CD14-positive monocyte (primary cell): ENCODE measurements at regions not wholly inside any gene's neighbourhood (a gene's known extent, or its start where the extent isn't known, plus 50 kb on each side); places are given as distances from the start of the nearest gene placed in this dataset.

Experiments
- DNase-seq, 3 donors: peaks; one replicate each; pipeline ENCODE4 v3.0.0-alpha.2; 2011 to 2022
- H2AFZ ChIP-seq: 2 replicates; pipeline ENCODE4 v1.6.0; 2012; ENCODE audit warnings: mild to moderate bottlenecking, low read depth, low read length, inconsistent platforms; ENCODE audit not compliant: insufficient read depth, poor library complexity, severe bottlenecking
- H3K27ac ChIP-seq, 2 donors: 1 replicate in 1 of 2; 2 replicates in 1 of 2; pipeline ENCODE4 v1.5.1; 2012 to 2013; ENCODE audit warnings: low read length in 2 of 2, control low read depth in 1 of 2, inconsistent platforms in 1 of 2, low read depth in 1 of 2, mild to moderate bottlenecking in 1 of 2
- H3K27me3 ChIP-seq, 2 donors: one replicate each; pipeline versions ENCODE4 v1.6.0 to v1.6.1; 2011 to 2013; ENCODE audit warnings: low read length in 2 of 2; ENCODE audit not compliant: control insufficient read depth in 2 of 2, insufficient read depth in 2 of 2
- H3K36me3 ChIP-seq, 2 donors: replicated peaks in 1 of 2; 1 replicate in 1 of 2; 2 replicates in 1 of 2; pipeline versions ENCODE4 v1.5.1 to v1.6.1; 2012 to 2013; ENCODE audit warnings: low read length in 2 of 2, control low read depth in 1 of 2, inconsistent platforms in 1 of 2, mild to moderate bottlenecking in 1 of 2; ENCODE audit not compliant: insufficient read depth in 2 of 2, control insufficient read depth in 1 of 2
- H3K4me1 ChIP-seq, 2 donors: 1 replicate in 1 of 2; 2 replicates in 1 of 2; pipeline versions ENCODE4 v1.5.1 to v1.6.1; 2012 to 2013; ENCODE audit warnings: low read length in 2 of 2, control low read depth in 1 of 2, inconsistent platforms in 1 of 2, mild to moderate bottlenecking in 1 of 2, moderate library complexity in 1 of 2; ENCODE audit not compliant: insufficient read depth in 2 of 2, control insufficient read depth in 1 of 2
- H3K4me2 ChIP-seq: replicated peaks from 2 replicates; pipeline ENCODE3; 2012; ENCODE audit warnings: low read length, moderate library complexity, mild to moderate bottlenecking; ENCODE audit not compliant: poor library complexity, severe bottlenecking; ENCODE audit errors: extremely low read depth
- H3K4me3 ChIP-seq, 3 experiments: fragments of 200-600 bp in 1 of 3; sonication (generic) in 1 of 3; replicated peaks in 1 of 3; 1 replicate in 2 of 3; 2 replicates in 1 of 3; pipeline ENCODE4 v1.5.1; 2011 to 2013; ENCODE audit warnings: low read length in 3 of 3, mild to moderate bottlenecking in 3 of 3, control low read depth in 2 of 3, low read depth in 2 of 3, inconsistent platforms in 1 of 3, moderate library complexity in 1 of 3
- H3K79me2 ChIP-seq: 2 replicates; pipeline ENCODE4 v1.6.0; 2012; ENCODE audit warnings: mild to moderate bottlenecking, control low read depth, inconsistent platforms, low read length, moderate library complexity; ENCODE audit not compliant: insufficient read depth
- H3K9ac ChIP-seq: 2 replicates; pipeline ENCODE4 v1.6.0; 2017; ENCODE audit warnings: low read length, mild to moderate bottlenecking; ENCODE audit not compliant: insufficient read depth, poor library complexity, severe bottlenecking
- H3K9me3 ChIP-seq, 2 donors: replicated peaks in 1 of 2; 1 replicate in 1 of 2; 2 replicates in 1 of 2; pipeline versions ENCODE4 v1.5.1 to v1.6.1; 2012 to 2013; ENCODE audit warnings: low read length in 2 of 2, control low read depth in 1 of 2; ENCODE audit not compliant: control insufficient read depth in 1 of 2, insufficient read depth in 1 of 2
- H4K20me1 ChIP-seq: 2 replicates; pipeline ENCODE4 v1.6.0; 2012; ENCODE audit warnings: mild to moderate bottlenecking, low read length, control low read depth, moderate library complexity; ENCODE audit not compliant: insufficient read depth
- H3K27ac Mint-ChIP-seq, 7 donors: one replicate each; pipeline ENCODE4 v1.8.0; 2020; ENCODE audit warnings: mild to moderate bottlenecking in 7 of 7, mixed read lengths in 7 of 7, moderate library complexity in 6 of 7, inconsistent platforms in 2 of 7
- H3K27me3 Mint-ChIP-seq, 3 donors: one replicate each; pipeline ENCODE4 v1.8.0; 2021 to 2022; ENCODE audit warnings: low read depth in 3 of 3, mild to moderate bottlenecking in 3 of 3, mixed read lengths in 3 of 3, moderate library complexity in 3 of 3, inconsistent platforms in 1 of 3
- H3K36me3 Mint-ChIP-seq, 2 donors: one replicate each; pipeline ENCODE4 v1.8.0; 2020; ENCODE audit warnings: mixed read lengths in 2 of 2, inconsistent platforms in 1 of 2, mild to moderate bottlenecking in 1 of 2
- H3K4me1 Mint-ChIP-seq: one replicate; pipeline ENCODE4 v1.8.0; 2020; ENCODE audit warnings: mild to moderate bottlenecking, mixed read lengths
- H3K4me3 Mint-ChIP-seq, 2 donors: one replicate each; pipeline ENCODE4 v1.8.0; 2020; ENCODE audit warnings: mild to moderate bottlenecking in 2 of 2, mixed read lengths in 2 of 2, moderate library complexity in 1 of 2
- H3K9me3 Mint-ChIP-seq, 7 donors: one replicate each; pipeline ENCODE4 v1.8.0; 2020 to 2022; ENCODE audit warnings: mixed read lengths in 7 of 7, mild to moderate bottlenecking in 6 of 7, moderate library complexity in 6 of 7, inconsistent platforms in 2 of 7
- WGBS: methylation state at CpG from one replicate; pipeline ENCODE4 v1.1.5; 2013; ENCODE audit warnings: missing lambda C conversion rate; ENCODE audit not compliant: insufficient coverage; 5-methylcytosine and 5-hydroxymethylcytosine counted together
- intact Hi-C, 2 donors: fragments of 100-400 bp; cut with micrococcal nuclease; formaldehyde crosslinking; loops; one replicate each; pipeline versions ENCODE4 v1.15.0 to v1.15.1; 2023
- TF ChIP-seq, protein P1 (sequence below): fragments of 200-600 bp; IDR thresholded peaks from one replicate; pipeline ENCODE4 v1.8.0; 2022; ENCODE audit warnings: antibody characterized with exemption, mild to moderate bottlenecking

- Histone ChIP-seq H3K27me3 (no peaks in the 10 kb centered on the region), H3K4me3 (no peak overlapping the region), H3K36me3 (no peaks in the 10 kb centered on the region), H2AFZ (no peak overlapping the region), H3K9me3 (no peaks in the 10 kb centered on the region), H3K4me1 (no peaks in the 10 kb centered on the region), H3K4me2 (no peak overlapping the region), H3K9ac (no peak overlapping the region), H3K79me2 (no peaks in the 10 kb centered on the region), H4K20me1 (no peaks in the 10 kb centered on the region), H3K27ac (no peak overlapping the region)
- Mint-ChIP-seq H3K4me3 (no peak overlapping the region), H3K9me3 (peaks cover 0 to 4% (median 2%) of the 10 kb centered on the region in 7 donors), H3K27ac (no peak overlapping the region), H3K4me1 (no peaks in the 10 kb centered on the region), H3K36me3 (no peaks in the 10 kb centered on the region), H3K27me3 (no peaks in the 10 kb centered on the region)
- TF ChIP-seq, protein P1, sequence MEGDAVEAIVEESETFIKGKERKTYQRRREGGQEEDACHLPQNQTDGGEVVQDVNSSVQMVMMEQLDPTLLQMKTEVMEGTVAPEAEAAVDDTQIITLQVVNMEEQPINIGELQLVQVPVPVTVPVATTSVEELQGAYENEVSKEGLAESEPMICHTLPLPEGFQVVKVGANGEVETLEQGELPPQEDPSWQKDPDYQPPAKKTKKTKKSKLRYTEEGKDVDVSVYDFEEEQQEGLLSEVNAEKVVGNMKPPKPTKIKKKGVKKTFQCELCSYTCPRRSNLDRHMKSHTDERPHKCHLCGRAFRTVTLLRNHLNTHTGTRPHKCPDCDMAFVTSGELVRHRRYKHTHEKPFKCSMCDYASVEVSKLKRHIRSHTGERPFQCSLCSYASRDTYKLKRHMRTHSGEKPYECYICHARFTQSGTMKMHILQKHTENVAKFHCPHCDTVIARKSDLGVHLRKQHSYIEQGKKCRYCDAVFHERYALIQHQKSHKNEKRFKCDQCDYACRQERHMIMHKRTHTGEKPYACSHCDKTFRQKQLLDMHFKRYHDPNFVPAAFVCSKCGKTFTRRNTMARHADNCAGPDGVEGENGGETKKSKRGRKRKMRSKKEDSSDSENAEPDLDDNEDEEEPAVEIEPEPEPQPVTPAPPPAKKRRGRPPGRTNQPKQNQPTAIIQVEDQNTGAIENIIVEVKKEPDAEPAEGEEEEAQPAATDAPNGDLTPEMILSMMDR: no peak
- WGBS: 94% methylated on average over 2 of the region's 2 CpGs
- no peak for DNase-seq
- intact Hi-C loops: no loop called here
These were observed 458.7 kb downstream of the CDH9 start for GRCh38 chr5:26579712-26580111.

DNA sequence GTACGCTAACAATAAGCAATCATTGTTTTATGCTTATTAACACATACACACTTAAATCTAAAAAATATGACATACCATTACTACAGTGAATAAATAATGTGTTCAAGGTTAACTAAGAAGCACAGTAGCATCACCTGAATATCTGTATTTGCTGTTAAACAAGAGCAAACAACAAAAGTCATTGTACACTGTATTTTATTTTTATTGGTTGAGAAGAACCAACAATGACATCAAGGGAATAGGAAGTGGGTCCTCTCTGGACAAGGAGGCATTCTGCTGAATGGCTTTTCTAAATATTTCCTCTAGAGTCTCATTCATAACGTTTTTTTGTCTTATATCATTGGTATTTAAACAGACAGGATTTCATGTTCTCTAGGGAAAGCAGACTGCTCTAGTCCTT, 460.4 kb downstream of the CDH9 start:
- no CpG with 5 or more reads among the region's 2 CpGs for WGBS
- H3K36me3 ChIP-seq: no peaks in the 10 kb centered on the region

More for the DNA sequence above, 460.4 kb downstream of the CDH9 start:
- intact Hi-C loops: no loop called here
- no peak for DNase-seq
- no peak overlapping the region for H3K4me3 Mint-ChIP-seq
- no peaks in the 10 kb centered on the region for H4K20me1 ChIP-seq
- no peak overlapping the region for H2AFZ ChIP-seq
- peaks cover 0 to 4% (median 2%) of the 10 kb centered on the region in 7 donors for H3K9me3 Mint-ChIP-seq
- no peaks in the 10 kb centered on the region for H3K27me3 Mint-ChIP-seq
- no peak overlapping the region for H3K9ac ChIP-seq
- H3K9me3 ChIP-seq: no peaks in the 10 kb centered on the region
- no peaks in the 10 kb centered on the region for H3K4me1 ChIP-seq
- no peak overlapping the region for H3K4me2 ChIP-seq
- H3K27ac Mint-ChIP-seq: no peak overlapping the region
- no peak overlapping the region for H3K4me3 ChIP-seq
- H3K36me3 Mint-ChIP-seq: no peaks in the 10 kb centered on the region
- TF ChIP-seq, protein P1: no peak
- H3K79me2 ChIP-seq: no peaks in the 10 kb centered on the region
- no peaks in the 10 kb centered on the region for H3K27me3 ChIP-seq
- H3K4me1 Mint-ChIP-seq: no peaks in the 10 kb centered on the region
- no peak overlapping the region for H3K27ac ChIP-seq
